ENCODE measurements at regions not wholly inside any gene's neighbourhood (a gene's known extent, or its start where the extent isn't known, plus 50 kb on each side); places are given as distances from the start of the nearest gene placed in this dataset.

DNA sequence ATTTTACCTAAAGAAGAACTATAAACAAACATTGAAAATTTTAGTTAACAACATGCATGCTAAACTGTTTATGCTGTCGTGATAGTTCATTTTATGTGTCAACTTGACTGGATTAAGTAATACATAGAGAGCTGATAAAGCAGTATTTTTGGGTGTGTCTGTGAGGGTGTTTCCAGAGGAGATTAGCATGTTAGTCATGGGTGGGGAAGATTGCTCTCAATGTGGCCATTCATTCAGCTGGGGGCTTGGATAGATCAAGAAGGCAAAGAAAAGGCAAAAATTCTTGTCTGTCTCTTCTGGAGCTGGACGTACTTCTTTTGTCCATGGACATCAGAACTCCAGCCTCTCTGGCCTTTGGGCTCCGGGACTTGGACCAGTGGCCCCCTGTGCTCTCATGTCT lies 172.9 kb upstream of the SEMA3E start:
- Histone ChIP-seq H3K4ac (ENCODE audit: low read depth, low read length) (no peak overlapping the region), H4K20me1 (ENCODE audit: control insufficient read depth, insufficient read depth, insufficient read length) (no peaks in the 10 kb centered on the region), H2AFZ (ENCODE audit: low read length) (no peak overlapping the region), H2BK15ac (ENCODE audit: low read depth, low read length) (no peak overlapping the region), H3K79me2 (ENCODE audit: insufficient read depth, low read length) (no peaks in the 10 kb centered on the region), H3T11ph (ENCODE audit: low read length) (no peak overlapping the region), H3K9ac (ENCODE audit: extremely low read depth, insufficient read length, low read length) (no peak overlapping the region), H3K23me2 (ENCODE audit: insufficient read length, low read depth, low read length, poor library complexity, severe bottlenecking) (no peaks in the 10 kb centered on the region), H3K27ac (ENCODE audit: insufficient read length, low read depth, low read length) (no peak overlapping the region), H2BK12ac (ENCODE audit: insufficient read length, low read depth, low read length) (no peak overlapping the region), H3K27me3 (ENCODE audit: insufficient read depth, low read length) (no peaks in the 10 kb centered on the region), H3K79me1 (ENCODE audit: insufficient read depth, low read depth, low read length, poor library complexity, severe bottlenecking) (no peaks in the 10 kb centered on the region), H3K4me1 (ENCODE audit: insufficient read depth, low read length) (no peaks in the 10 kb centered on the region), H3K18ac (ENCODE audit: insufficient read length, low read depth, low read length) (no peak overlapping the region), H3K56ac (ENCODE audit: insufficient read length, low read depth, low read length) (no peak overlapping the region), H4K91ac (ENCODE audit: insufficient read length, low read depth, low read length) (no peak overlapping the region), H4K5ac (ENCODE audit: insufficient read length, low read depth, low read length) (no peak overlapping the region), H3K14ac (ENCODE audit: insufficient read depth, low read length) (no peak overlapping the region), H3K23ac (ENCODE audit: insufficient read length, low read depth, low read length) (no peak overlapping the region), H3K4me2 (ENCODE audit: insufficient read depth, insufficient read length, low read length) (no peak overlapping the region), H2BK120ac (ENCODE audit: low read depth, low read length, poor library complexity, severe bottlenecking) (no peak overlapping the region), H4K8ac (replicated peaks; ENCODE audit: insufficient read length, low read depth, low read length) (no peak overlapping the region), H3K9me3 (ENCODE audit: control insufficient read depth, low read depth, low read length) (no peaks in the 10 kb centered on the region), H2BK20ac (ENCODE audit: low read depth, low read length, poor library complexity, severe bottlenecking) (no peak overlapping the region), H2AK5ac (ENCODE audit: insufficient read length, low read length) (no peak overlapping the region), H2BK5ac (ENCODE audit: insufficient read length, low read length) (no peak overlapping the region)
- WGBS (ENCODE audit: extremely low coverage, insufficient read length, low lambda C conversion rate), result no CpG with 5 or more reads among the region's 3 CpGs
- no peak for DNase-seq
- H3K9me3 Mint-ChIP-seq, result peaks cover 0 to 2% of the 10 kb centered on the region in 2 experiments; a peak in 1 of 5 replicates
- no peaks in the 10 kb centered on the region for H3K36me3 Mint-ChIP-seq (ENCODE audit: insufficient read depth in 1 of 3, low read depth in 3 of 3)
- peaks cover 3% of the 10 kb centered on the region in 2 experiments; a peak in 3 of 4 replicates for H3K4me1 Mint-ChIP-seq
- H3K27ac Mint-ChIP-seq, result no peak overlapping the region; a peak in 2 of 7 replicates
- no peak overlapping the region for H3K4me3 Mint-ChIP-seq
- TF ChIP-seq CTCF (conservative IDR thresholded peaks at IDR 0.05), result no peak
- no peaks in the 10 kb centered on the region for H3K27me3 Mint-ChIP-seq (ENCODE audit: low read depth)

Measured in H9 (cell line).